Amygdala (tissue), 56 donors: ENCODE measurements at regions not wholly inside any gene's neighbourhood (a gene's known extent, or its start where the extent isn't known, plus 50 kb on each side); places are given as distances from the start of the nearest gene placed in this dataset.
"Not testable (repeated sequence)": the region's sequence is repeated elsewhere in the genome, so short reads cannot be mapped to it uniquely, and the experiment has no call there.

Source experiments
- DNase-seq, 56 donors: peaks; one replicate each; lab custom pipeline; 2025; lab: John Stamatoyannopoulos, UW

DNA sequence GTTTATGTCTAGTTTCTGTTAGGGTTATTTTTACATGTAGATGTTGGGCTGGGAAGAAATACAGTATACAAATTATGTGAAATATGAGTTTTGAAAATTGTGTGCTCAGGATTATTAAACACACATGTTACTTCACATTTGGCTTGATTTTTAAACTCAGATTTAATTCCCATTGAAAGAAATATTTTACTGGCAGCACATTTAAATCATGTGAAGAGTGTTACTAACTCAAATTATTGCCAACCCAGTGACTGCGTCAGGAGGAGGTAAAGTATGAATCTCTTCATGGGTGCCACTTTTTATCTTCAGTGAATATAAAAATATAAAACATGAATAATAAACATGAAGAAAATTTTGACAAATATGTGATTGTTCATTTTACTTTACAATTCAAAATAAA lies 457.5 kb upstream of the CCDC179 start:
- DNase-seq = no peak

DNA sequence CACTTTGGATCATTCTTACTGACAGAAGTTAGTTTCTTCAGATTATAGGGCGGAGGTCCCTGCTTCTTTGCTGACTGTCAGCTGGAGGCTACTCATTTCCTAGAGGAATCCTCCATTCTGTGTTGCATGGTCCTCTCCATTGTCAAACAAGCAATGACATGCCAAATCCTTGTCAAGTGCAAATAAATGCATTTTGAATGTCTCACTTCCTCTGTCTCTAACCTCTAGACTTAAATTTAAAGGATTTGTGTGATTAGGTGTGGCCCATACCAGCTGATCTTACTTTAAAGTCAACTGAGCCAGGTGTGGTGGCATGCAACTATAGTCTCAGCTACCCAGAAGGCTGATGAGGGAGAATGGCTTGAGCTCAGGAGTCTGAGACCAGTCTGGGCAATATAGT lies 458.4 kb upstream of the CCDC179 start:
- no peak for DNase-seq

DNA sequence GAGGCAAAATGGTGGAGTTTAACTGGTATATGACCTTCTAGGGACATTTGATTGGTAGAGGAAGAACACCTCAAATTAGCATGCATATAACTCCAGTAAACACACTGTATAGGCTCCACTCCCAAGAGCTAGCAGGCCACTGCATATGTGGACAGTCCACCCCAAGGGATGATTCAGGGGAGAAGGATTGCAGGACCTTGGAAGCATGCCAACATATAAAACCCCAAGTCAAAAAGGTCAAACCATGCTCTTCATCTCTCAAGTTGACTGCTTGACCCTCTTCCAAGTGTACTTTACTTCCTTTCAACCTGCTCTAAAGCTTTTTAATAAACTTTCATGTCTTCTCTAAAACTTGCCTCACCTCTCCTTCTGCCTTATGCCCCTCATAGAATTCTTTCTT lies 459.9 kb upstream of the CCDC179 start:
- DNase-seq = no peak

DNA sequence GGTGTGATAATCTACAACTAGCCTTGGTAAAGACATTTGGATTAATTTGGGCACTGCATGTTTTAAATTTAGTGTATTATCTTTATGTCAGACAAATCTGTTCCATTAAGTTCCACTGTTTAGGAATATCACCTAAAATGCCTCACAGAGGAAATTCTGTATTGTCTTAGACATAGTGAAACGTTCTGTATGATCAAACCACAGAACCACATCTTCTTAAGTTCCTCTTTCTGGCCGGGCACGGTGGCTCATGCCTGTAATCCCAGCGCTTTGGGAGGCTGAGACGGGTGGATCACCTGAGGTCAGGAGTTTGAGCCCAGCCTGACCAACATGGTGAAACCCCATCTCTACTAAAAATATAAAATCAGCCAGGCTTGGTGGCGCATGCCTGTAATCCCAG lies 475.3 kb upstream of the CCDC179 start:
- not testable (repeated sequence) for DNase-seq

GRCh38 chr11:23336961-23337360 lies 476.7 kb upstream of the CCDC179 start:
- no peak for DNase-seq

DNA sequence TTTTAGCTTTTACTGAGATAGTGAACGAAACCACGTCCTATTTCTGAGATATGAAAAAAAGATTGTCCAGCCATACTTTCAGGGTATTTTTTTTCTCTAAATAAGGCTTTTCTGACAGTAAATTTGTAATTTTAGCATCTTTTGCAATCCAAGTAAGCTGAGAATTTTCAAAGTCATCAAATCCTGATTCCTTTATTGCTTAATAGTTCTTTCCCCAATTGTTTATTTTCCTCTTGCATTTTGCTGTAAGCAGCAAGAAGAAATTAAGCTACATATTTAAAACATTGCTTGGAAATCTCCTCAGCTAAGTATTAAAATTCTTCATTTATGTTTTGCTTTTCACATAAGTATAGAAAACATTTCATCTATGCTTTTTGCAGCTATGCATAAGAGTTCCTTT lies 493.3 kb upstream of the CCDC179 start:
- no peak for DNase-seq

DNA sequence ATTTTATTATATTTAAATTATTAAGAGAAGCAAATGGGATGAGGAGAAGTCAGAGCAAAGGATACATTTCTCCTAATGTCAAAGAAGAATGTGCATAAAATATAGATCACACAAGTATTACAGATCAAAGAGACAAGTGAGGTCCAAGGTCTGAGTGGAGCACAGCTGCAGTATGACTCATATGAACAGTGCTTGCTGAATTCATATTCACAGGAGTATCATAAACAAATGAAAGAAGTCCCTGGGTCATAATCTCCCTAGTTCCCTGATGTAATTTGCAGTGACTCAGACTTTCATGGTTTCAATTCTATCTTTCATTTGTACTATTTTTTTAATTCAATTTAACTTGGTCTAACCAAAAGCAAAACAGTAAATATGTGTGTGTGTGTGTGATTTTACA lies 499.0 kb upstream of the CCDC179 start:
- DNase-seq = no peak

GRCh38 chr11:23364076-23364475 lies 503.8 kb upstream of the CCDC179 start:
- DNase-seq = no peak

DNA sequence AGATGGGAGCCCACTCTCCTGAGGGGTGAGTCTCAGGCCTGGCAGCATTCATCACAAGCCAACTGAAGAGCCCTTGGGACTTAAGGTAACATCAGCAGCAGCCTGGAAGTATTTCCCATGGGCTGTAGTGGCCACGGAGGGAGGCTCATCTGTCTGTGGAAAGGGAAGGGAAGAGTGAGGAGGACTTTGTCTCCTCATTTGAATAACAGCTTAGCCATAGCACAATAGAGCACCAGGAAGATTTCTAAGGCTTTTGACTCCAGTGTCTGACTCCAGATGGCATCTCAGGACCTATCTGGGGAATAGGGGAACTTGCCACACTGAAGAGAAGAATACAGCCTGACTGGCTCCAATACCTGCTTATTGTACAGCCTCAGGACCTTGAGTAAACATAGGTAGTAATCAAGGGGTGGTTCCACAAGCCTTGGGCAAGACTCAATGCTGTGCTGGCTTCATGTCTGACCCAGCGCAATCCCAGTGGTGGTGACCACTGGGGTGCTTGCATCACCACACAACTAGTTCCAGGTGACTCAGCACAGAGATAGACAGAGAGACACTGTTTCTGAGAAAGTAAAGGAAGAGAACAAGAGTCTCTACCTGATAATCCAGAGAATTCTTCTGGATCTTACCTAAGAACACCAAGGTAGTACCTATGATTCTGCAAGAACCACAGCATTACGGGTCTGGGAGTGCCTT lies 510.5 kb upstream of the CCDC179 start:
- no peak for DNase-seq

- no peak for DNase-seq
These were observed 517.6 kb upstream of the CCDC179 start for GRCh38 chr11:23377909-23378308.

GRCh38 chr11:23391031-23391430 lies 530.8 kb upstream of the CCDC179 start:
- DNase-seq = no peak

DNA sequence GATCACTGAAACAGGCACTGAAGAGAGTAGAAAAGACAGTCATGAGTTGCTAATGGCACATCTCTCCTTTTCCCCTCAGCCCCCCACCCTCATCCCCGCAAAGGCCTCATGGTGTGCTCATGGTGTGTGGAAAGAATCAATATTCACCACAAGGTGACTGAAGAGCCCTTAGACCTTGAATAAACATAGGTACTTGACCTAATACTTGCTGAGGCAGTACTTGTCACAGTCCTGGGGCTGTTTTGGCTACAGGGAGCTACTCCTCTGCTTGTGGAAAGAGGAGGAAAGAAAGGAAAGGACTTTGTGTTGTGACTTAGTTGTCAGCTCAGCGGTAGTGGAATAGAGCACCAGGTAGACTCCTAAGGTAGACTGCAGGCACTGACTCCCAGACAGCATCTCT lies 537.8 kb upstream of the CCDC179 start:
- no peak for DNase-seq

- no peak for DNase-seq
These were observed 539.7 kb upstream of the CCDC179 start for GRCh38 chr11:23399995-23400394.

GRCh38 chr11:23403210-23404185 lies 543.2 kb upstream of the CCDC179 start:
- no peak for DNase-seq

GRCh38 chr11:23404225-23405160 lies 544.2 kb upstream of the CCDC179 start:
- no peak for DNase-seq

GRCh38 chr11:23405350-23405937 lies 545.2 kb upstream of the CCDC179 start:
- DNase-seq = no peak

DNA sequence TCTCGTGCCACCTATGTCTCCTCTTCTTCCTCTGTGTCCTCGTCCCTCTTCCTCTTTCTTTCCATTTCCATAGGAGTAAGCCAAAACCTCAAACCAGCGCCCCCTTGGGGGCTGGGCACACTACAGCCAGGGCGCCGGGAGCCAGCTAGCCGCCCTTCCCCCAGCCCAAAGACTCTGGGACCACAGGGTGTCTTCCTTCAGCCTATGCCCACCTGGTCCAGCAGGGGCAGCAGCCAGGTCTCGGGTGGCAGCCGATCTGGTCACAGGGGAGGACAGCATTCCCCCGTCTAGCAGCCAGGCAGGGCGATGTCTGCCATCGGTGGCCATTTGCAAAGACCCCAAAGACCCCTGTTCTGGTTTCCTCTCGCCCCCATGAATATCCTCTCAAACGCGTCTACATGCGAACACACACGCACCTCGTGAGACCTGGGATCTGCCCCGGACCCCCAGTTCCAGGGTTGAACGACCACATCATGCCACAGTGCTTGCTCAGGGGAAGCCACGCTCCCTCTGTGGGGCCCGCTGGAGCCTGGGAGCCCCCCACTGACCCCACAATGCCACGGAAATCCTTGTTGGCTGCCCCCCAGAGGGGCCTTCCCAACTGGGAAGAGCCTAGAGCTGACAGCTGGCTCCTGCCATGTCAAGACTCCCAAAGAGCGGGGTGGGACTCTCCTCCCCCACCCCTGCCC lies 546.0 kb upstream of the CCDC179 start:
- no peak for DNase-seq

DNA sequence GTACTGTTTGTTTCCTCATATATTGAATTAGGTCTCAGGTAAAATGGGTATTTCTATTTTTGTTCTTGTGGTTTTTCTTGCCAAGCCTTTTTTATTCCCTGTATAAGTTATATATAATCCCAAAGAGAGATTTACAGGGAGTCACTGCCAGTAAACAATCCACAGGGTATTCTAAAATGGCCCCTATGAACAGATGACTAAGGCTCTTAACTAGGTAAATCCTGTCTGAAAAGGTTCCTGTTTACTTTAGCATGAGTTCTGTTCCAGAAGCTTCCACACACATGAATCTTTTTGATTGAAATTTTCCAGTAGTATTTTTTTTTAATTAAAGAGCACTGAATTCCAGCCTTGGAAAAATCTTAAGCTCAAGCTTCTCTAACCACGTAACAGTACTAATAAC lies 552.8 kb upstream of the CCDC179 start:
- DNase-seq = no peak

- DNase-seq = no peak
These were observed 562.8 kb upstream of the CCDC179 start for GRCh38 chr11:23423104-23423503.

DNA sequence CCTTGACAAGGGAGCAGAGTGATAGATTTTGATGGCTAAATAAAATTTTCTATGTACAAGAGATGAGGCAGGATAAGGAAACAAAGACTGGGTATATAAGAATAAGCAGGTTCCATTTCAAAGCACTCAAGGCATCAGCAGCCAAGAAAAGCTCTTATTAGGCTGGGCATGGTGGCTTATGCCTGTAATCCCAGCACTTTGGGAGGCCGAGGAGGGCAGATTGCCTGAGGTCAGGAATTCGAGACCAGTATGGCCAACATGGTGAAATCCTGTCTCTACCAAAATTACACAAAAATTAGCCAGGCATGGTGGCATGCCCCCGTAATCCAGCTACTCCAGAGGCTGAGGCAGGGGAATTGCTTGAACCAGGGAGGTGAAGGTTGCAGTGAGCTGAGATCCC lies 563.4 kb upstream of the CCDC179 start:
- no peak for DNase-seq
